ENCODE measurements at regions not wholly inside any gene's neighbourhood (a gene's known extent, or its start where the extent isn't known, plus 50 kb on each side); places are given as distances from the start of the nearest gene placed in this dataset.

DNA sequence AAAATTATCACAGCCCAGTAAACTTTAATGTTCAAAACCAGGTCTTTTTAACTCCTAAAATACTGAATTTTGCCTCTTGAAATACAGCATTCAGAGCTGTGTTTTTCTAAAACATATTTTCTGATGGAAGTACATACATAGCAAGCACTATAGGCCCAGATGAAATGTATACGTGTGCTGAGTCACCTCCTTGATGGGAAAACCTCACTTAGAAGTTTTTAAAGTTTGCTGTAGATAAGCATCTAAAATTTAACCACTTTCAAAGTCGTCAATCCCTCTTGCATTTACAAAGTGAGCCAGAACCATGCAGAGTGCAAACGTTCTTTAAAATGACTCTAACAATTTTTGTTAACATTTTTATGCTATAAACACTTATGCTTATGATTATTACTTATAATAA is 618.8 kb downstream of the RPS29 start:
- H3K27ac ChIP-seq = no peak overlapping the region
- TF ChIP-seq, protein P1, sequence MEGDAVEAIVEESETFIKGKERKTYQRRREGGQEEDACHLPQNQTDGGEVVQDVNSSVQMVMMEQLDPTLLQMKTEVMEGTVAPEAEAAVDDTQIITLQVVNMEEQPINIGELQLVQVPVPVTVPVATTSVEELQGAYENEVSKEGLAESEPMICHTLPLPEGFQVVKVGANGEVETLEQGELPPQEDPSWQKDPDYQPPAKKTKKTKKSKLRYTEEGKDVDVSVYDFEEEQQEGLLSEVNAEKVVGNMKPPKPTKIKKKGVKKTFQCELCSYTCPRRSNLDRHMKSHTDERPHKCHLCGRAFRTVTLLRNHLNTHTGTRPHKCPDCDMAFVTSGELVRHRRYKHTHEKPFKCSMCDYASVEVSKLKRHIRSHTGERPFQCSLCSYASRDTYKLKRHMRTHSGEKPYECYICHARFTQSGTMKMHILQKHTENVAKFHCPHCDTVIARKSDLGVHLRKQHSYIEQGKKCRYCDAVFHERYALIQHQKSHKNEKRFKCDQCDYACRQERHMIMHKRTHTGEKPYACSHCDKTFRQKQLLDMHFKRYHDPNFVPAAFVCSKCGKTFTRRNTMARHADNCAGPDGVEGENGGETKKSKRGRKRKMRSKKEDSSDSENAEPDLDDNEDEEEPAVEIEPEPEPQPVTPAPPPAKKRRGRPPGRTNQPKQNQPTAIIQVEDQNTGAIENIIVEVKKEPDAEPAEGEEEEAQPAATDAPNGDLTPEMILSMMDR (conservative IDR thresholded peaks at IDR 0.05) = no peak
- no peak for TF ChIP-seq ZFX (IDR thresholded peaks at IDR 0.05)

DNA sequence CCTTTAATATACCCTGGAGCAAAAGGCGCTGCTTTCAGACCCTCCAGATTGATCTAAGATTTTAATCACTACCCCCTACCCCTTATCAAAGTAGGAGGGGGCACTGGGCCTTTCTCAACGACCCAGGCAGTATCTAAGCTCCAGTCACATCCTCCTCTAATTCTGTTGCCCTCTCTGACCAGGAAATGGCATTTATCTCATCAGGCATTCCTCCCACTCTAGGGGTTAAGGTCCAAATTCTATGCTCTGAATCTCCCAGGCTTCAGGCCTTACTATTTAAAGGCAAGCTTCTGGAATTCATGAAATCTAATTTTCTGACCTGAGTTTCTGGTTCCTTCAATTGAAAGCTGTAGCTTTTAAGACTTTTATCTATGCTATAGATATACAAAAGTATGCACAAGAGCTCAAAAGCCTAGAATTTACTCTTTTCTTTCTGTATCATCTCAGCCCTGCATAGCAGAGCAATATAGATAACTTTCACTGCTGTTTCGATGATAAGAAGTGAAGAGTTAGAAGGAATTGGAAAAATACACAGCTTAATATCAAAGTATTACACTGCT is 622.9 kb downstream of the RPS29 start:
- no peak overlapping the region for H3K27ac ChIP-seq
- no peak for TF ChIP-seq ZFX (IDR thresholded peaks at IDR 0.05)
- TF ChIP-seq, protein P1 (conservative IDR thresholded peaks at IDR 0.05) = no peak

DNA sequence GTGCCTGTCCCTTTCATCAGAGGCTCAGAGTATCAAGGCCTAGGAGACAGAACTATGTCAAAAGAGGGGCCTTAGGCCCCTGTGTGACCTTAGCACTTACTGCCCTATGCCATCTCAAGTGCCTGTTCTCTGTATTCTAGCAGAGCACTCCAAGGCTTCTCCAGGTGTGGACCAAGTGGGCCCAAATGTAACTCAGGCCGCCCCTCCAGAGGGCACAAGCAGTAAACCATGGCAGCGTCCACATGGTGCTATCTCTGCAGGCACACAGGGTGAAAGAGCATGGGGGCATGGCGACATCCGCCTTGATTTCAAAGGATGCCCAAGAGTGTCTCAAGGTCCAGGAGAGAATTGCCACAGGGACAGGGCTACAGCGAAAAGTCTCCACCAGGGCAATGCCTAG is 628.7 kb downstream of the RPS29 start:
- TF ChIP-seq ZFX (IDR thresholded peaks at IDR 0.05) = no peak
- TF ChIP-seq, protein P1 (conservative IDR thresholded peaks at IDR 0.05) = no peak
- no peak overlapping the region; the same call in 1 of the 2 replicates for H3K27ac ChIP-seq

DNA sequence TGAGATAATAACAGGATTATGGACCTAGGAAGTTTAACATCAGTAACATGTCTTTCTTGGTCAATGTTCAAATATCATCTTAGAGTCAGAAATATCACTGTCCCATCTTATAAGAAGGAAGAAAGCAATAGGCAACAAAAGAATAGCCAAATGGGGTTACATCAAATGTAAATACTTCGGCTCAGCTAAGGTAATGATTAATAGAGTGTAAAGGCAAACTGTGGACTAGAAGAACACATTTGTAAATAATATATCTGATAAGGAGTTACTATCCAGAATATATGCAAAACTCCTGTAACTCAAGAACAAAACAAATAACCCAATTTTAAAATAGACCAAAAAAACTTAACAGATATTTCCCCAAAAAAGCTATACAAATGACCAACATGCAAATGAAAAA is 630.3 kb downstream of the RPS29 start:
- H3K27ac ChIP-seq = no peak overlapping the region
- TF ChIP-seq ZFX (IDR thresholded peaks at IDR 0.05) = no peak
- TF ChIP-seq, protein P1 (conservative IDR thresholded peaks at IDR 0.05) = no peak

DNA sequence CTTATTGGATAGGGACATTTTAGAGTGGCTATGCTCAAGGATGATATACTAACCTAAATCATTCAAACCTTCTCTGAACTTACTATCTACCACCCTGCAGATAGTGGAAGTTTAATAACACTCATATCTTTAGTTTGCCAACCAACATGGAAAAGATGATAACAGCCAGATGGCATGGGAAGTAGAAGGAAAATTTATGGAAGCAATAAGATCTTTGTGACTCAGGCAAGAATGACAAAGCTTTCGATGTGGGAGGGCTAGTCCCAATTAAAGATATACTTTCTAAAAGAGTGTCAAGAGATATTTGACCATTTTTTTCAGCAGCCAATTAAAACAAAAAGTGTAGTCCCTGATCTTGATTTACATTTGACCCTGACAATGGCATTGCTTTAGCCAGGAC is 631.7 kb downstream of the RPS29 start:
- H3K27ac ChIP-seq = no peak overlapping the region
- TF ChIP-seq, protein P1 (conservative IDR thresholded peaks at IDR 0.05) = no peak
- TF ChIP-seq ZFX (IDR thresholded peaks at IDR 0.05) = no peak

DNA sequence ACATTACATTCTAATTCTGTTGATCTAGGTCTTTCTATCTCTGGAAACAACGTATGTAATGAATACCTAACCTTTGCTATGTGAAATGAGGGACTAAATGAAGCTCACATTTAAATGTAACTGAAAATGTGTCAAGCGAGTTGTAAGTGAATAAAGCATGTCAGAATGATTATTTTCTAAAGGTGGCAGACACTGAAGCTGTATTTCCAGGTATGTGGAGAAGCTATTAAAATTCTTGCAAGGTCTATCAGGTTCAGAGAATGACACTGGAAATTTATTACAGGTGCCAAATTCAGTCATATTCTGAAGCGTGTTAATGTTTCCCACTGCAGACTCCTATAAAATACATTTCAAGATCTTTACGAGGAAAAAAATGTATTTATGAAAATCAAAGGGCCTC is 641.4 kb downstream of the RPS29 start:
- no peak overlapping the region for H3K27ac ChIP-seq
- no peak for TF ChIP-seq ZFX (IDR thresholded peaks at IDR 0.05)
- TF ChIP-seq, protein P1 (conservative IDR thresholded peaks at IDR 0.05) = no peak

DNA sequence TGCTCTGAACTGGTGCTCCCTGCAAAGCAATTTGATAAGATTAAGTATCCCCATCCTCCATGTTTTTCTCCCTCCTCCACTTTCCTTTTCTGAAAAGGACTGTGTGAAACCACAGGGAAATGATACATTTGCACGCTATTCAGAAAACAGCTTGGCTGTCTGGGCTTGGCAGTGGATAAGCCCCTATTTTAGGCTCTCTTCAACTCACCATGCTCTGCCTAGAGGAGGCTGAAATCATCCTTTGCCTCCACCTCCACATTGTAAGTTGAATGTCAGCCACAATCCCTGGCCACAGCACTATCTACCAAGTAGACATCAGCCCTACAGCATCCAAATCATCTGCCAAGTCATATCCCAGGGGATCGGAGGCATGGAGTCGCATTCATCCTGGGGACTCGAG is 642.3 kb downstream of the RPS29 start:
- TF ChIP-seq, protein P1 (conservative IDR thresholded peaks at IDR 0.05) = no peak
- no peak for TF ChIP-seq ZFX (IDR thresholded peaks at IDR 0.05)
- no peak overlapping the region for H3K27ac ChIP-seq

Data from C4-2B (cell line).